IMR-90 (cell line): ENCODE measurements at regions not wholly inside any gene's neighbourhood (a gene's known extent, or its start where the extent isn't known, plus 50 kb on each side); places are given as distances from the start of the nearest gene placed in this dataset.

Experiments
- MAFK ChIP-seq: IDR thresholded peaks from 2 replicates; pipeline ENCODE4 v1.6.1; 2012; ENCODE audit warnings: low read depth, low read length, improper control_type of control experiment
- POLR2A ChIP-seq: IDR thresholded peaks from 2 replicates; pipeline ENCODE4 v1.6.1; 2012; ENCODE audit warnings: mild to moderate bottlenecking, low read depth, low read length
- RAD21 ChIP-seq: IDR thresholded peaks from 2 replicates; pipeline ENCODE4 v1.6.1; 2012; ENCODE audit warnings: low read length, improper control_type of control experiment
- RFX5 ChIP-seq: IDR thresholded peaks from 2 replicates; pipeline ENCODE4 v1.8.0; 2012; ENCODE audit warnings: low read depth, mild to moderate bottlenecking, low read length, moderate library complexity
- USF2 ChIP-seq: fragments of 150-350 bp; IDR thresholded peaks from 2 replicates; pipeline ENCODE4 v1.6.1; 2017; ENCODE audit warnings: mild to moderate bottlenecking, antibody characterized with exemption, low read length, low read depth
- TF ChIP-seq, protein P1 (sequence below): conservative IDR thresholded peaks from 2 replicates; pipeline ENCODE4 v1.5.1; 2012; ENCODE audit warnings: mild to moderate bottlenecking, low read depth, low read length, improper control_type of control experiment

DNA sequence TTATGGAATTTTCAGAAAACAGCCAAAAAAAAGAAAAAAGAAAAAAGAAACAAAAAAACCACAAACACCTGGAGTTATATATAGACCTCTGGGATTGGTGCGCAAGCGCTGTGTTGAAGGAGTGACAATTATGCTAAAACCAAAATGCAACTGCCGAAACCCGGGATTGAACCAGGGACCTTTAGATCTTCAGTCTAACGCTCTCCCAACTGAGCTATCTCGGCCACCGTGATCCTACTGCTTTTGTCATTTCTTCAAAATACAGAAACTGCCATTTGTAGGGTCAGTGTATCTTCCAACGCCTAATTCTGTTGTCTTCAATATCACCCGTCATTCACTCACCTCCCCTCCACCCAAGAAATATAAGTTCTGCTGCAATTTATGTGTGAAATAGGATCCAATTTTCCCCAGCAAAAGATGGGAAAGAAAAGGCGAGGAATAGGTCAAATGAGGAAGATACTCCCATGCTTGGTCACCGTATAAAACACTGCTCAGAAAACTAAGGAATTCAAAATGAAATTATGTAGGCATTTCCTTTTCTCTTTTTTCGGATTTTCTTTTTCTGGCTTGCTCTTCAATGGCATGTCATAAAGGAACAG is 116.0 kb downstream of the TRIM27 start:
- TF ChIP-seq, protein P1, sequence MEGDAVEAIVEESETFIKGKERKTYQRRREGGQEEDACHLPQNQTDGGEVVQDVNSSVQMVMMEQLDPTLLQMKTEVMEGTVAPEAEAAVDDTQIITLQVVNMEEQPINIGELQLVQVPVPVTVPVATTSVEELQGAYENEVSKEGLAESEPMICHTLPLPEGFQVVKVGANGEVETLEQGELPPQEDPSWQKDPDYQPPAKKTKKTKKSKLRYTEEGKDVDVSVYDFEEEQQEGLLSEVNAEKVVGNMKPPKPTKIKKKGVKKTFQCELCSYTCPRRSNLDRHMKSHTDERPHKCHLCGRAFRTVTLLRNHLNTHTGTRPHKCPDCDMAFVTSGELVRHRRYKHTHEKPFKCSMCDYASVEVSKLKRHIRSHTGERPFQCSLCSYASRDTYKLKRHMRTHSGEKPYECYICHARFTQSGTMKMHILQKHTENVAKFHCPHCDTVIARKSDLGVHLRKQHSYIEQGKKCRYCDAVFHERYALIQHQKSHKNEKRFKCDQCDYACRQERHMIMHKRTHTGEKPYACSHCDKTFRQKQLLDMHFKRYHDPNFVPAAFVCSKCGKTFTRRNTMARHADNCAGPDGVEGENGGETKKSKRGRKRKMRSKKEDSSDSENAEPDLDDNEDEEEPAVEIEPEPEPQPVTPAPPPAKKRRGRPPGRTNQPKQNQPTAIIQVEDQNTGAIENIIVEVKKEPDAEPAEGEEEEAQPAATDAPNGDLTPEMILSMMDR: no peak
- TF ChIP-seq POLR2A (no peak), RFX5 (no peak), RAD21 (no peak), USF2 (no peak), MAFK (no peak)
